ENCODE measurements at regions not wholly inside any gene's neighbourhood (a gene's known extent, or its start where the extent isn't known, plus 50 kb on each side); places are given as distances from the start of the nearest gene placed in this dataset.

DNA sequence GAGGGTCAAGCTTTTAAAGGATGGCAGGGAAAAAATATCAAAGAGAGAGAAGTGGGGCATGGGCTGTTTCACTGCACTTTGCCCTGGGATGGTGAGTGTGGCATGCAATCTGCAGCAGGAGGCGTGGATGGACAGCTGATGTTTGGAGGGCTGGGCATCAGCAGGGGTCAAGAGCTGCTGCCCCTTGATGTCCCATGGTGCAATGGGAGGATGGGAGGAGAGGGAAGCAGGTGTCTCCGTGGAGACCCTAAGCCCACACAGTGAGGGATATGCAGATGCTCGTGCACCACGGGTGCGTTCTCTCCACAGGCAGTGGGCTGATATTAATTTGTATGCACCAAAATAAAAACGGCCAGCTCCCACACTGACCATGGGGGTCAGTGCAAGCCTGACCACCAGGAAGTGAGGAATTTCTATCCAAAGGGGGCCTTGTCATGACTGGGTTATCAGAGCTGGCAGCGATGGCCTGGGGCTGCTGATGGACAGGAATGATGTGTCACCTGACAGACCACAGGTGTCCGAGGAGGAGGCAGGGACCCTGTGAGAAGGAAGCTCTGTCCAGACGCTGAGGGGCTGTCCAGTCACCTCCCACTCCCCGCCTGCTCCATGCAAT is 183.6 kb downstream of the IRF8 start:
- Histone ChIP-seq H3K27ac (ENCODE audit: insufficient read depth, low read depth, low read length) (no peak overlapping the region), H3K9me1 (replicated peaks; ENCODE audit: control insufficient read depth, extremely low read depth, insufficient read depth, low read length) (no peaks in the 10 kb centered on the region), H3K27me3 (ENCODE audit: control insufficient read depth in 2 of 2, insufficient read depth in 2 of 2, low read length in 2 of 2) (no peaks in the 10 kb centered on the region), H3K9ac (replicated peaks; ENCODE audit: extremely low read depth, insufficient read depth, low read length) (no peak overlapping the region), H2AFZ (ENCODE audit: low read depth, low read length) (no peak overlapping the region), H3K36me3 (ENCODE audit: control insufficient read depth in 2 of 2, extremely low read depth in 1 of 2, insufficient read depth in 2 of 2, low read length in 2 of 2) (no peaks in the 10 kb centered on the region), H3K4me2 (ENCODE audit: insufficient read depth, low read length) (no peak overlapping the region), H3K4me1 (ENCODE audit: control insufficient read depth, extremely low read depth, insufficient read depth, low read length) (no peaks in the 10 kb centered on the region), H3K9me3 (replicated peaks; ENCODE audit: control insufficient read depth, insufficient read depth, low read length) (no peaks in the 10 kb centered on the region), H3K4me3 (replicated peaks in 1 of 3; ENCODE audit: insufficient read depth in 1 of 3, low read depth in 1 of 3, low read length in 3 of 3) (no peak overlapping the region), H3K79me2 (ENCODE audit: control insufficient read depth, insufficient read depth, low read length) (no peaks in the 10 kb centered on the region), H4K20me1 (replicated peaks; ENCODE audit: control insufficient read depth, extremely low read depth, insufficient read depth, low read length) (no peaks in the 10 kb centered on the region)
- POLR2A ChIA-PET = no interaction called here
- no TSS peak for BruUV-seq (replicated peaks)
- DNase-seq (ENCODE audit: low read depth, low spot score) = no peak
- intact Hi-C loops (cut with micrococcal nuclease) = no loop called here
- dilution Hi-C loops (cut with MboI; ENCODE audit: extremely low pct_ligation_motif_present, low sequenced_read_pairs) = loop anchor here (10.0 kb wide), 1 partner anchor 432 kb away; the partner anchor contains the start of gene FOXF1
- CTCF ChIA-PET = interaction anchor here (1.1 to 5.6 kb wide), 2 partner anchors 170 to 435 kb away, joined by 3 to 25 read pairs; no protein-coding TSS in a partner anchor
- no peak for TF ChIP-seq JUN (IDR thresholded peaks at IDR 0.05; ENCODE audit: borderline replicate concordance, insufficient read depth, insufficient read length, low read depth)
- no peak for TF ChIP-seq POLR2A (IDR thresholded peaks at IDR 0.05; ENCODE audit: low read depth, low read length)
- no peak for TF ChIP-seq EZH2 (IDR thresholded peaks at IDR 0.05; ENCODE audit: borderline replicate concordance, low read depth, low read length, severe bottlenecking)
- no peak for FAIRE-seq

DNA sequence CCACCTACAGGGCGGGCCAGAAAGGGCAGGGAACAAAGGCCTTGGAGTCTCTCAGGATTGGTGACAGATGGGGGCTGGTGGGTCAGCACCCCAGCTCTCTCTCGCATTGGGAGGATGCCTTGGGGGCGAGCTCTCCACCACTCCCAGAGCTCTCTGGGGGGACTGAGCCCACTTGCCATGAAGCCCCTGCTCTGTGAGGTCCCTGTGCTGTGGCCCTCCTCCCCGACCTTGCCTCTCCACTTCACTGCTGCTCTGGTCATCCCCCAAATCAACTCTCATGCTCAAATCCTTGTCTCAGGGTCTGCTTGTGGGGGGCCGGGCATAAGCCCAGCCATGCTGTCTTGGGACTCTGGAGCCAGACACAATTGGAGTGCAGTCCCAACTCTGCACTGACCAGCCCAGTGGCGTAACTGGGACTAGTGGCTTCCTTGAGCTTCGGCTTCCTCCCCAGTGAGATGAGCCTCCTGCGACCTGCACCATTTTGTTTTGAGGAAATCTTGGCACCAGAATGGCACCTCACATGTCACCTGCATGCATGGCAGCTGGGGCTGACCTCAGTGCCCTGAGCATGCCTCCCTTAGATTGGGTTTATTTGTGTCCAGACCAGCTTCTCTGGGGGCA is 184.5 kb downstream of the IRF8 start:
- no peak for FAIRE-seq
- no peak overlapping the region for H3K4me2 ChIP-seq (ENCODE audit: insufficient read depth, low read length)
- intact Hi-C loops (cut with micrococcal nuclease) = no loop called here
- no peaks in the 10 kb centered on the region for H3K4me1 ChIP-seq (ENCODE audit: control insufficient read depth, extremely low read depth, insufficient read depth, low read length)
- ChIA-PET POLR2A (no interaction called here), CTCF (interaction anchor here (1.1 to 5.6 kb wide), 2 partner anchors 169 to 434 kb away, joined by 3 to 25 read pairs; no protein-coding TSS in a partner anchor)
- BruUV-seq (replicated peaks) = no TSS peak
- no peaks in the 10 kb centered on the region for H3K9me1 ChIP-seq (replicated peaks; ENCODE audit: control insufficient read depth, extremely low read depth, insufficient read depth, low read length)
- H2AFZ ChIP-seq (ENCODE audit: low read depth, low read length) = no peak overlapping the region
- no peak overlapping the region for H3K9ac ChIP-seq (replicated peaks; ENCODE audit: extremely low read depth, insufficient read depth, low read length)
- no peaks in the 10 kb centered on the region for H3K27me3 ChIP-seq (ENCODE audit: control insufficient read depth in 2 of 2, insufficient read depth in 2 of 2, low read length in 2 of 2)
- no peak overlapping the region for H3K27ac ChIP-seq (ENCODE audit: insufficient read depth, low read depth, low read length)
- H4K20me1 ChIP-seq (replicated peaks; ENCODE audit: control insufficient read depth, extremely low read depth, insufficient read depth, low read length) = no peaks in the 10 kb centered on the region
- H3K9me3 ChIP-seq (replicated peaks; ENCODE audit: control insufficient read depth, insufficient read depth, low read length) = no peaks in the 10 kb centered on the region
- no peak for DNase-seq (ENCODE audit: low read depth, low spot score)
- no peaks in the 10 kb centered on the region for H3K79me2 ChIP-seq (ENCODE audit: control insufficient read depth, insufficient read depth, low read length)
- TF ChIP-seq MYC (IDR thresholded peaks at IDR 0.05; ENCODE audit: low read depth, low read length) (no peak), POLR2AphosphoS5 (IDR thresholded peaks at IDR 0.05; ENCODE audit: insufficient read depth, low read depth, low read length) (no peak), GATA2 (IDR thresholded peaks at IDR 0.05; ENCODE audit: insufficient read depth, insufficient read length, low read depth, low read length) (no peak), JUN (IDR thresholded peaks at IDR 0.05; ENCODE audit: borderline replicate concordance, insufficient read depth, insufficient read length, low read depth) (no peak)
- TF ChIP-seq, protein P1, sequence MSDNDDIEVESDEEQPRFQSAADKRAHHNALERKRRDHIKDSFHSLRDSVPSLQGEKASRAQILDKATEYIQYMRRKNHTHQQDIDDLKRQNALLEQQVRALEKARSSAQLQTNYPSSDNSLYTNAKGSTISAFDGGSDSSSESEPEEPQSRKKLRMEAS (IDR thresholded peaks at IDR 0.05; ENCODE audit: insufficient read depth, insufficient read length) = no peak
- H3K36me3 ChIP-seq (ENCODE audit: control insufficient read depth in 2 of 2, extremely low read depth in 1 of 2, insufficient read depth in 2 of 2, low read length in 2 of 2) = no peaks in the 10 kb centered on the region
- dilution Hi-C loops (cut with MboI; ENCODE audit: extremely low pct_ligation_motif_present, low sequenced_read_pairs) = loop anchor here (10.0 kb wide), 1 partner anchor 431 kb away; the partner anchor contains the start of gene FOXF1
- no peak overlapping the region for H3K4me3 ChIP-seq (replicated peaks in 1 of 3; ENCODE audit: insufficient read depth in 1 of 3, low read depth in 1 of 3, low read length in 3 of 3)

Measured in endothelial cell of umbilical vein (primary cell).